Cardiac septum (tissue), 1 donor: ENCODE measurements at regions not wholly inside any gene's neighbourhood (a gene's known extent, or its start where the extent isn't known, plus 50 kb on each side); places are given as distances from the start of the nearest gene placed in this dataset.

Source experiments
- DNase-seq: peaks from one replicate; pipeline ENCODE4 v3.0.0-alpha.2; 2020; ENCODE audit warnings: low spot score
- intact Hi-C: fragments of 100-400 bp; cut with DNase I; formaldehyde crosslinking; loops from one replicate; pipeline ENCODE4 v1.14.0; 2022
- donor health status: DM: no; HTN: no; CAD: no.

- DNase-seq = no peak
- intact Hi-C loops = no loop called here
Measured at GRCh38 chr2:84293791-84294380, 165.2 kb downstream of the SUCLG1 start.

DNA sequence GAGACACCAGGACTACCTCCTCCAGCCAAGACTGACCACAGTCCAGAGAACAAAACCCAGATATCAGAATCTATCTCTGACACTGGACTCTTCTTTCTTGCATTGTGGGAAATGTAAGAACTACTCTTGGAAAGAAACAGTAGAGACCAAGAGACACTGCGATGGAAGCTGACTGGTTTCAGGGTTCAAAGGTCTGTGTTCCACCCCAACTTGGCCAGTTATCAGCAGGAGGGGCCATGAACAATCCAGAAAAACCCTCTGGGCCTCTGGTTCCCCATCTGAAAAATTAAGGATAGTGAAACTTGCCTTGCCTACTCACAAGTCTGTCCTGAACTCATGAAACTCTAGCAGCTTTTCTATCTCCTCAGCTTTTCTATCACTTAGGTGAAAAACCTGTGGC lies 166.5 kb downstream of the SUCLG1 start:
- intact Hi-C loops = no loop called here

DNA sequence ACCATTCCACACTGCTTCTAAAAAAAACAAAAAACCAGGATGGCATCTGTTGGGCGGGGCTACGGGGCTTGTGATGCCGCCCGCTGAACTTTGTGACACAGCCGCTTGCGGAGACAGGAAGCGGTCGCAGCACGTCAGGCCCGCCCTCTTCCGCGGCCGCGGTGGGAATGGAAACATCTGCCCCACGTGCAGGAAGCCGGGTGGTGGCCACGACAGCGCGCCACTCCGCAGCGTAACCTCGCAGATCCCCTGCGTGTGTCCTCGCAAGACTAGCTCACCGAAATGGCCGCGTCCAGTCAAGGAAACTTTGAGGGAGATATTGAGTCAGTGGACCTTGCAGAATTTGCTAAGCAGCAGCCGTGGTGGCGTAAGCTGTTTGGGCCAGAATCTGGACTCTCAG lies 168.5 kb downstream of the SUCLG1 start:
- DNase-seq = no peak
- intact Hi-C loops = no loop called here

More for the DNA sequence above, 166.5 kb downstream of the SUCLG1 start:
- no peak for DNase-seq

GRCh38 chr2:84288293-84288692 lies 170.8 kb downstream of the SUCLG1 start:
- no peak for DNase-seq
- intact Hi-C loops = no loop called here

GRCh38 chr2:84286878-84287277 lies 172.2 kb downstream of the SUCLG1 start:
- intact Hi-C loops = no loop called here
- no peak for DNase-seq

- DNase-seq = no peak
- intact Hi-C loops = no loop called here
Measured at GRCh38 chr2:84285056-84285747, 173.9 kb downstream of the SUCLG1 start.

DNA sequence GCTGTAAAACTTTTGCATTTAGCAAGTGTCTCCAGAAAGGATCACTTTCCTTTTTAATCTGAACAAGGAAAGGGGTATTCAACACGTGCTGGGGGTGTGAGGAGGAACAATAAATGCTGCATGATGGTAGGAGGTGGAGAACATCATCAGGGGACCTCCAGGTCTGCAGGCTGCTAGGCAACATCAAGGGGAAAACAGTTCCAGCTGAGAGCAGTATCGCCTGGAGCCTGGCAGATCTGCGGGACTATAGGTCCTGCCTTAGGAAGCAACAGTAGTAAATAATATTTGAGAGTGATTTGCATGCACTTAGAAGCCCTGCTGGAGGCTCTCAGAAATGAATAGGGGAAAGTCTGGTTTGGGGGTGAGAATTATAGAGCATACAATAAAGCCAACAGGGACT lies 175.6 kb downstream of the SUCLG1 start:
- DNase-seq = no peak
- intact Hi-C loops = no loop called here

GRCh38 chr2:84281510-84281909 lies 177.6 kb downstream of the SUCLG1 start:
- no peak for DNase-seq
- intact Hi-C loops = no loop called here

GRCh38 chr2:84280873-84281272 lies 178.2 kb downstream of the SUCLG1 start:
- intact Hi-C loops = no loop called here
- no peak for DNase-seq

DNA sequence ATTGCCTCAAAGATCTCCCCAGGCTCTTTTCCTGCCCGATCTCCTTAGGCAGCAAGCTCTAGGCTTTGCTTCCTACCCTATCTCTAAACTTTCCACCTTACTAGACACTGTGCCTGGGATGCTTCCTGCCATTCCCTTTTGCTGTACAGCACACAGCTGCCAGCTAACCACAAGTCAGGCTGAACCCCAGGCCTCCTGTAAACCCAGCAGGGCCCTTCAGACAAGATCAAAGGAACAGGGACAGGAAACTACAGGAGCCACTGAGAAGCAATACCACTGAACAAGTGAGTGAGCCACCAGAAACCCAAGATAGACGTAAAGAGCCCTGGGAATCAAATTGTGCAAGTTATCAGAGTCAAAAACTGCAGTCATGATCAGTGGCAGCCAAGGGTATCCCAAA lies 180.7 kb downstream of the SUCLG1 start:
- DNase-seq = no peak
- intact Hi-C loops = no loop called here

DNA sequence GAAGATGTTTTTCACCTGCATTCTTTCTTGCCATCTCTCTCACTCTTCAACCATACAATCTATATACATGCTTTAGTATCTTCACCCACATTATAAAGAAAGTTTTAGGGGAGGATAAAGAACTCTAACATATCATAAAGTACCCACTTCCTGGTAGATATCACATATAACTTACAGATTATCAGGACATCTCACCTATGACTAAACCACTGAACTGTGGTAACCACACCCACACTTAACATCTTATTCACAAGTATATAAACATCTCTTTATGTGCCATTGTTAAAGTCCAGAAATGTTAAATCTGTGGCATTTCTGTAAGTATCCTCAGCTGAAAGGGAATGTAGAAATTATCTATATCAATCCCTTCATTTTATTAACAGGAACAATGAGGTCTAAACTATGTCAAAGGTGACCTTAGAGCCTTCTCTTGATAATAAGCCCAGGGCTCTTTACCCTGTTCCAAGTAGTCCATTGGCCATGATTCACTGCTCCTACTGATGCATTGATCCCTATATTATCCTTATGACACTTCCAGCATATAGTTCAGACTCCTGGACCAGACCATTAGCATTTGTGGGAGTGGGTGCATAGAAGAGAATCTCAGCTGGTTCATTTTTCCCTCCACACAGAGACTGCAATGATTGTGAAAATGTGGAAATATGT lies 182.4 kb downstream of the SUCLG1 start:
- intact Hi-C loops = no loop called here
- no peak for DNase-seq

GRCh38 chr2:84273406-84273805 lies 185.7 kb downstream of the SUCLG1 start:
- intact Hi-C loops = no loop called here

DNA sequence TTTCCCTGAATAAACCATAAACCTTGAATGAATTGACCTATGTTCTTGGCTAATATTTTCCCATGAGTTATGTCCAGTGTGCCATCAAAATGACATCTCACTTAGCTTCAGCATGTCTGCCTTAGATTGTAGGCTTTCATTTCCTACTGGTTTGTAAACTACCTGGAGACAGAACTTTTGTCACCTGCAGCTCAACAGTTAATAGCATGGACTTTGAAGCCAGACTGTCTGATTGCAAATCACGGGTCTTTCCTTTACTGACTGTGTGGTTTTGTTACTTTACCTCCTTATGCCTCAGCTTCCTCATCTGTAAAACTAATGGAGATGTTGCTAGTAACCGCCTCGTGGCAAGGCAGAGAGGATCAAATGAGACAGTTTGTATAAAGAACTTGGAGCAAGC lies 187.1 kb downstream of the SUCLG1 start:
- intact Hi-C loops = no loop called here
- no peak for DNase-seq

More at GRCh38 chr2:84273406-84273805, 185.7 kb downstream of the SUCLG1 start:
- no peak for DNase-seq

DNA sequence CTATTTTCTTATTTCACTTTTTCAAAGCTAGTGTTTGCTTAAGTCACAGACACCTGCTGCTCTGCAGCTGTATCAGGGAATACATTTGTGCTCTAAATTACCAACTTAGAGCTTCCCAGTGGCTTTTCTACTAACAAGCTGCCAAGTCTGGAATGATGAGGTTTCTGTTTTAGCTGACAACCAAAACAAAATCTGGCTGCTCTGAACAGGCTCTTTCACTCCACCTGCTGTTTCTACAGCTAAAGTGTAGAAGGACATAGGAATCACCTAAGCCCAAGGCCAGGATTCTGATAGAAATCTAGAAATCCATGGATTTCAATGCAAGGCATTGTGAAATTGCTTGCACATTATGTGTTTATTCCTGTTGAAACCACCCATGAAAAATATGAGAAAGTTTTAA lies 201.2 kb downstream of the SUCLG1 start:
- intact Hi-C loops = no loop called here
- no peak for DNase-seq

GRCh38 chr2:84251651-84252302 lies 207.3 kb downstream of the SUCLG1 start:
- DNase-seq = no peak
- intact Hi-C loops = no loop called here

GRCh38 chr2:84249140-84249539 lies 209.9 kb downstream of the SUCLG1 start:
- intact Hi-C loops = no loop called here
- DNase-seq = no peak

DNA sequence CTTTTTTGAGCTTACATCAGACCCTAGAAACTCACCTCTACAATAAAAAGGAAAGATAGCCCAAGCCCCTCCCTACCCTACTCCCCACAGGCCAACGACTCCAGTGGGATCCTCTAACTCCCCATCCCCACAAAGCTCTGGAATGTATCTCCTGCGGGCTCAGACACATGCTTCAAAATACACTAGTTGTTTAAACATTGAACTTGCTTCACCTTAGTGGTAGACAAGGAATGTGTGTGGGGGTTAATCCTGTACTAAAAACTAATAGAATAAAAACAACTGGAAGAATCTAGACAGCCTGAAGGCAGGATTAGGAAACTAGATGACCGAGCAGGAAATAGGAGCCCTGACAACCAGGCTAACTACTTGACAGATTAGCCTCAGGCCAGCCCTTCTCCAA lies 211.5 kb downstream of the SUCLG1 start:
- no peak for DNase-seq
- intact Hi-C loops = no loop called here

GRCh38 chr2:84243788-84244733 lies 215.0 kb downstream of the SUCLG1 start:
- DNase-seq = no peak
- intact Hi-C loops = no loop called here

DNA sequence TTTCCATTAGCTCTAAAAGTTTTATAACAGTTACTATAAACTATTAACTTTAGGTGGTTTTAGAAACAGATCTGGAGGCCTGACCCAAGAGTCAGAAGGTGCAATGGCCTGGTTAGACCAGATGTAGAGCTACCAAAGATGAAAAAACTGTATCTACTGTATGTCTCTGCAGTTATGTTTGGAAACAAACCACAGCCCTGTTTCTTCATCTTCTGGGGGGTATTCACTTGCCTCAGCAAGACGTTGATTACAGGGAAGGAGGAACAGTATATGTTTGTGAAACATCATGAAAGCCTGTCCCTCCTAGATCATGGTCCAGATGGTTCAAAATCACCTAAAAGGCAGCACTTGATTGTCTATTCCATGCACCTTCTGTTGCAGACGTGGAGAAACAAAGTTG lies 220.2 kb downstream of the SUCLG1 start:
- no peak for DNase-seq
- intact Hi-C loops = no loop called here

GRCh38 chr2:84236288-84236687 lies 222.8 kb downstream of the SUCLG1 start:
- DNase-seq = no peak
- intact Hi-C loops = no loop called here
